NCI-H2171 treated with DMSO at 0.1 percent for 48 hours (cell line): ENCODE measurements at regions not wholly inside any gene's neighbourhood (a gene's known extent, or its start where the extent isn't known, plus 50 kb on each side); places are given as distances from the start of the nearest gene placed in this dataset.
"Not testable (repeated sequence)": the region's sequence is repeated elsewhere in the genome, so short reads cannot be mapped to it uniquely, and the experiment has no call there.

ENCODE experiments used
- DNase-seq: peaks from one replicate; lab custom pipeline; 2025; lab: John Stamatoyannopoulos, UW

DNA sequence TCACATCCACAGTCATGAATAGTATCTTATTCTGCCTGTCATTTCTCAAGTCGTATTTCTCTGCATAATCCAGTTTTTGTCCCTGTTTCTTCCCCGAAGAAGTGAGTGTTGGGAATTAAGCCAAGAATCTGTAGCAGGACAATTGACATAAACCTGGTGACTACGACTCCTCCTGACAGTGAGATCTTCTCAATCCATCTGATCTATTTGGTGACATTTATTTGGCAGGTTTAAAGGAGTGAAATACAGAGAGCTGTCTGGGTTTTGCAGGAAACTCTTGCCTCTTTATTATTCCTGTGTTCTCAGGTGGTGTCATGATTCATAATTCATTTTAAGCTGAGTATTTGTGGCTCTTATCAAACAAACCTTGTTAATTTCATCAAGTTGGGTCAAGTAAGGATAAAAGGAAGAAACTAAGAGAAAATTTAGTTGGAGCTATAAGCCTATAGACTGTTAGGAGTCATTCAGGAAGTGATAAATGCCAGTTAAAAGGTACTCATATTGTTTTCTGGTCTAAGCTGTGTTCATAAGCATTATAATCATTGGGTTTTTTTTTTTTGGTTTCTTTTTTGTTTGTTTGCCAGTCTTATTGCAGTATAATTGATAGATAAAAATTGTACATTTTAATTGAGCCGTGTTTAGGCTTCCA, 95.9 kb upstream of the PCSK1 start:
- no peak for DNase-seq

DNA sequence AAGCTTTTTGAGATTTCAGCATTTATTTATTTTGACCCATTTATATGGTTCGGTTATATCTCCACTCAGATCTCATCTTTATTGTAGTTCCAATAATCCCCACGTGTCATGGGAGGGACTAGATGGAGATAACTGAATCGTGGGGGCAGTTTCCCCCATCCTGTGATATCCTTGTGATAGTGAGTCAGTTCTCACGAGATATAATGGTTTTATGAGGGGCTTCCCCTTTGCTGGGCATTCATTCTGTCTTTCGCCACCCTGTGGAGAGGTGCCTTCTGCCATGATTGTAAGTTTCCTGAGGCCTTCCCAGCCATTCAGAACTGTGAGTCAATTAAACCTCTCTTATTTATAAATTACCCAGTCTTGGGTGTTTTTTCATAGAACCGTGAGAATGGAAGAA, 96.5 kb upstream of the PCSK1 start:
- DNase-seq, result no peak

DNA sequence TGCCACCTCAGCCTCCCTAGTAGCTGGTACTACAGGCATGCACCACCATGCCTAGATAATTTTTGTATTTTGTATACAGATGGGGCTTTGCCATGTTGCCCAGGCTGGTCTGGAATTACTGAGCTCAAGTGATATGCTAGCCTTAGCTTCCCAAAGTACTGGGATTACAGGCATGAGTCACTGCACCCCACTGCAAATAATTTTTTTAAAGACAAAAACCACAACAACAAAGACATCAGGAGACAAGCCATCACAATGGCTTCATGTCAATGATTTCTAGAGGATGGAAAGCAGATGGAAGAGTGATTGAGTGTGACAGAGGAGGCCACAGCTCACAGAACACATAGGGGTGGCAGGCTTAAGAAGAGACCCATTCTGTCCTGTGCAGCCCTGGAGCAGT, 97.9 kb upstream of the PCSK1 start:
- DNase-seq, result no peak

DNA sequence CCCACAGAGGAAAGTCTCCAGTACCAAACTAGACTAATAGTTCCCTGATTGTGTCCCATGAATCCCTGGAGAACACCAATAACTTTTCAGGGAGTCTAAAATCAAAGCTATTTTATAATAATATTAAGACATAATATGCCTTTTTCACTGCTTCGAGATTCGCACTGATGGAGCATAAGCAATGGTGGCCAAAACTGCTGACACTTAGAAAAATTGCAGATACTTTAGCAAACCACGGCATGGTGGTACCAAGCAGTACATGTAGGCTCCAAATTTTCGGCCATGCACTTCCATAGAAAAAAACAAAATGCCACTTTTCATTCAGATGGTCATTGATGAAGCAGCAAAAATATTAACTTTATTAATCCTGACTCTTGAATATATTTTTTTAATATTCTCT, 100.3 kb upstream of the PCSK1 start:
- no peak for DNase-seq

DNA sequence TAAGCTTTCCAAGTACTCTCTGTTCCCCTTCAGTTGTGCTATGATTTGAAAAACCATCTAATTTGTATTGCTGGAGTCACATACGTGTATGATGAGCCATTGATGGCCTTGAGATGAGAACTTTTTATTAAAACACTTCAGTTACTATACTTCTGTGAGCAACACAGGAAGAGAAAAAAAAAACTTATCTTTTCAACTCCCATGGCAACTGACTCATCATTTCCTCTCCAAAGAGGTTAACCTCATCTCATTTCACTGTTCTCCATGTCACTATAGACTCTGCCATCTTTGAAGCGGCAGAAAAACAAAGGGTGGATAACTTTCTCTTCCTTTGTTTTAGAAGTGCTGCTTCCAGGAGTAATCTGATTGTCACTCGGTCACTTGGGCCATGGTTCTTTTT, 104.3 kb upstream of the PCSK1 start:
- no peak for DNase-seq

DNA sequence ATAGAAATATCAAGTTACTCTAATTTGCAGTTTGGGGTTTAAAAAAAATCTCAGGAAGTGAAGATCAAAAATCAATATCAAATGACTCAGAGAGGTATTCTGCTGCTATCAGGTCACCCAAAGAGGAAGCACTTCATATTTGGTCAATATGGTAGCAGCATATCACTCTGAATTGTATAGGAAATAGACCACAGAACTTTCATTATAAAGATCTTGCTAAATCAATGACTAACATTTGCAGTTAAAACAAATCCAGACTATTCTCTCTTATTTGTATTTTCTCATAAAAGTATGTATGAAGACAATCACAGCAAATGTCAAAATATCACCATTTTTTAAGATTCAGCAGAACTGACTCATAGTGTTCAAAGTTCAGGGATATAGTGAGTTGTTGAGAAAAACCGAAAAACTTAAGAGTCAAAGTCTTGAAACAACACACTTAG, 105.8 kb upstream of the PCSK1 start:
- DNase-seq, result peak; percentile 12

DNA sequence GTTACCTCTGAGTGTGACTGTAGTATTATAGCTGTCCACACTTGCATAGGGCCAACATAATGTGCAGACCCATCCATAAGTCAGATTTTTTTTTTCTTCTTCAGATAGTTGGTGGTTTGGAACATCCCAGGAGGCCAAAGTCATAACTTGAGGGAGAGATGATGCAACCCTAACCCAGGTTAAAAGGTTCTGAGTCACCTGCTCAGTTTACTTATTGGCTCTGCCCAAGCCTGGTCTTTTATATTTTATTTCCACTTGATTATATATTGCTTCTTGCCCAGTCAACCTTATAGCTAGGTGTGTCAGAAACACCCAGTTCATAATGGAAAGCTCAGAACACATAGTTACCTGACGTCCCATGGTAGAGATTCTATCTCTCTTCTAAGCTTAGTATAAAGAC, 113.1 kb upstream of the PCSK1 start:
- no peak for DNase-seq

DNA sequence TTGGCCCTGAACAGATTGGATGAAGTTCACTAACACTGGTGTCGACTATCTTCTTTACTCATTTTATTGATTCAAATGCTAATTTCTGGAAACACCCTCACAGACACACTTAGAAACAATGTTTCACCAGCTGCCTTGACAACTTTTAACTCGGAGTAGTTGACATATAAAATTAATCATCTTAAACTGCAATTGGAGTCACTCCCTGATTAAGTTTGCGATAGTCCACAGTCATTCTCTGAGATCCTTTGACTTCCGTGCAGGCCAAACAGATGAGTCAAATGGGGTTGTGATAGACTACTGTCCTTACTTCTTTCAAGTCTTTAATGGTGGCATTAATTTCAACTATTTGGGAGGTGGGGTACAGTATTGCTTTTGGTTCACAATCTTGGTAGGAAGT, 114.4 kb upstream of the PCSK1 start:
- no peak for DNase-seq

DNA sequence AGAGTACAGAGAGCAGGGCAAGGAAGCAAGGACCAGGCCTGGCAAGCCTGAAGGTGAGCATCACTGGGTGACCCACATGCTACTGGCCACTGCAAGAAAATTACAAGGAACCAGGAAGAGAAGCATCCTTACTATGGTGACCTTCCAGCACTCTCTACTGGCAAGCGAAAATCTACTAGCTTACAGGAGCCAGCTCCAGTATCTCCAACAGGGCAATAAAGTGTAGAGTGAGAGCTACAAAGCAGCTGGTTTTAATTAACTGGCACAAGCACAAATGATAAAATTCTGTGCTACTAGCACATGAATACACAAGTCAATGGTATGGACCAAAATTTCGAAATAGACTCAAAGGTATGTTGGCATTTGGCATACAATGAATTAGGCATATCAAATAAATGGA, 113.3 kb upstream of the CAST start:
- DNase-seq, result no peak

DNA sequence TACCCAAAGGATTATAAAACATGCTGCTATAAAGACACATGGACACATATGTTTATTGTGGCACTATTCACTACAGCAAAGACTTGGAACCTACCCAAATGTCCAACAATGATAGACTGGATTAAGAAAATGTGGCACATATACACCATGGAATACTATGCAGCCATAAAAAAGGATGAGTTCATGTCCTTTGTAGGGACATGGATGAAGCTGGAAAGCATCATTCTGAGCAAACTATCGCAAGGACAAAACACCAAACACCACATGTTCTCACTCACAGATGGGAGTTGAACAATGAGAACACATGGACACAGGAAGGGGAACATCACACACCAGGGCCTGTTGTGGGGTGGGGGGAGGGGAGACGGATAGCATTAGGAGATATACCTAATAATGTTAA, 101.3 kb upstream of the CAST start:
- not testable (repeated sequence) for DNase-seq

DNA sequence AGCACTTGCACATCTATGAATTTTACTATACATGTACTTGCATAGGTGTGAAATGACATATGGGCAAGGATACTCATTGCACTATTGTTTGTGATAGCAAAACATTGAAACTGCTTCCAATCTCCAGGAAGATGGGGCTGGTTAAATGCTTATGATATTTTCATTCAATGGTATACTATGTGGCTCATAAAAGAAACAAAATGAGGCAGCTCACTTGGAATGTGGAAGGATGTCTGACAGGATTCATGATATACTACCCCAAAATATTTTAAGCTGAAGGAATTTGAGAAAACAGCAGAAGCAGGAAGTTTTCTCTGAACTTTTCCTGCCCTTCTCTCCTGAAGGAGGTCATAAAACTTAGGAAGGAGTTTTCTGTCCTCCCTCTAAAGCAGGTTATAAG, 99.6 kb upstream of the CAST start:
- DNase-seq, result no peak

DNA sequence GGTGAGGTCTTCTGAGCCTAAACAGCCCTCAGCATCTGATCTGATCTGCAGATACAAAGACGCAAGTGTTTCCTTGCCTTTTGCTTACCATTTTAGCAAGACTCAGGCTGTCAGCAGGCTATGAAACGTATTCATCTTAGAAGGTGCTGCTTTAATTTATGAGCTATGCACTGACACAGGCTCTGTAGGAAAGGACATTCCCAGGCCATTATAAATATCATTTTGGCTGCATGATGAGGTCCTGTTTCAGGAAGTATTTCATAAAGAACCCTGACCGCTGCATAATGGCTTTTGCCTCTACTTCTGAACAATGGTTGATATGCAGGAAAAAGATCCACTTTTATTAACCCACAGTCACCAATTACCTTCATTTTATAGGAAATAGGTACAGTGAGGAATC, 98.4 kb upstream of the CAST start:
- DNase-seq, result no peak

DNA sequence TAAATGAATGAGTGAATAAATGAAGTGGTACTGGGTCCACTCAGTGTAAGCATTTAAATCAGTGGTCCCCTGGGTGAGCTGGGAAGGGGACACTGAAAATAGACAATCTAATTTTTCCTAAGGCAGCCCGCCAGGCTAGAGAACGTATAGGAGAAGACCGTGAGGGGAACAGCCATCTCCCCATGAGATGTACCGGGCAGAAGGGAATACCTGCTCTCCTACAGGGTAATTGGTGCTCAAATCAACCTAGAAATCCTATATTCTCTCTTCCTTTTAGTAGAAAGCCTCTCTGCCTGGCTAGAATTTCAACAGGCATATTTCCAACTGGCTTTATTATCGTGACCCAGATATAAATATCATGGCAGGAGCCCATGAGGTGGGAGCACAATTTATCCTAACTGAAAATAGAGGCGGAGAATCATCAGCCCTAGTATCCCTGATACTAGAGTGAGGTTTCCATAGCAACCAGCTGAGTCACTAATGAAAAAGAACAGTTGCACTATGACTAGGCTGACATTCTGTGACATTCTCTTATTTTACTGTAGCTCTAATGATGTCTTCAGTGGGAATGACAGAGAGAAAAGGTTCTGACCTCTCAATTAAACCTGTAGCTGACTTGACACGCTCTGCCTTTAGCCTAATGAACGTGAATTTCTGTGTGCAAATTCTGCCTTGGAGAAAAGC, 96.5 kb upstream of the CAST start:
- DNase-seq, result peak; percentile 35

DNA sequence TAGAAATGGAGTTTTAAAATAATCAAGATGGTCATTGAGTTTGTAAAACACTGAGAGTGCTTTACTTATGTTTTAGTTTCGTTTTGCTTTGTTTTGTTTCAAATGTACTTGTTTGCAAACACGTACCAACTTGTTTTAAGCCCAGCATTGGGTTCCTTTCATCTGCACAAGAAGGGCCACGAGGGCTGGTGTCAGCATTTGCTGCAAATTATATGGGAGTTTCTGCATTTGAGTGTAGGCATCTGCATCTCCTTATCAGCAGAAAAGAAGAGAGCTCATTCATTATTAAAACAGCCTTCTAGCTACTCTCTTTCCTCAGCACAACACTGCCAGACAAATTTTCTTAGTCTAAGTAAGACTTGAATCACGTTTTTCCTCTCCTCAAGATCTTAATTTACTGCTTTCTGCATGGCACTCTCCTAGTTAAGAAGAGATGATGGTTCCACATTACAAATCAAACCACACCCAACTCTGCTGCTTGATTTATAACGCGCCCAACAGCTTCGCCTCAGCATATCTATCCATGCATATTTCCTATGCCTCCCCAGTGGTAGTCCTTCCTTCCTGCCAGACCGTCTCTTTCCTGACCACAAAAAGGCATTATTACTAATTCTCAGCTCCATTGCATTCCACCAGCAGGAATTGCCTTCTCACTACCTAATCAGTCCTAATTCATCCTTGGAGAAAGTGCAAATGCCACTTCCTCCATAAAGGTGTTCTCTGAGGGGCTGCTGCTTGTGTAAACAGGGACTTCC, 95.2 kb upstream of the CAST start:
- no peak for DNase-seq

DNA sequence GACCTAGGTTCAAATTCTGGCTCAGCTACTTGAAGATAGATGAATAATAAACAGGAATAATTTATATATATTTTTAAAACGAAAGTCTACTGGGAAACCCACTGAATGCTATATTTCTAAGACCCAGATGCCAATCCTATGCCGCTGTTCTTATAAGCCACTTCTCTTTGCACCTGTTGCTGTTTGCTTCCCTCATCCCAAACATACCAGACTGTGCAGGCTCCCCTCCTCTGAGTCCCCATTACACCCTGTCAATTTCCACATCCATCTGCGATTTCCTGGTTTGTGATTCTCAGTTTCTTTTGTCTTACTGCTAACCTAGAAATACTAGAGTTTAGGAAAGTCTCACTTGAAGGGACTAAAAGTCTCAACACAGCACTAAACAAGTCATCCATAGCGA, 92.8 kb upstream of the CAST start:
- DNase-seq, result no peak

DNA sequence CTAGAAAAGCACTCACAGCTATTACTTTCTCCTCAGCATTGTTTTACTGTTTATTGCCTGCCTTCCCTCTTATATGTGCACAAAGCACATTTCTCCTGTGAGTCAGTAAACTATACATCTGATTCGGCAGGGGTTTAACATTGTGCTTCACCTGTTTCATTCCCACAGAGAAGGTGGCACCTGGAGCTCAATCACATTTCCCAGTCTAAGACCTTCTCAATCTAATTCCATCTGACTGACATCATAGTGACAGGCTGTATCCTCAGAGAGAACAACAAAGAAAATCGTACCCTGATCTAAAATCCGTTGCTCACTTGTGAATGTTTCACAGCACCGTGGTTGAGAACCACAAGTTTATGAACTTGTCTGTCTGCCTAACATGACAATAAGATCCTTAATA, 92.4 kb upstream of the CAST start:
- no peak for DNase-seq

DNA sequence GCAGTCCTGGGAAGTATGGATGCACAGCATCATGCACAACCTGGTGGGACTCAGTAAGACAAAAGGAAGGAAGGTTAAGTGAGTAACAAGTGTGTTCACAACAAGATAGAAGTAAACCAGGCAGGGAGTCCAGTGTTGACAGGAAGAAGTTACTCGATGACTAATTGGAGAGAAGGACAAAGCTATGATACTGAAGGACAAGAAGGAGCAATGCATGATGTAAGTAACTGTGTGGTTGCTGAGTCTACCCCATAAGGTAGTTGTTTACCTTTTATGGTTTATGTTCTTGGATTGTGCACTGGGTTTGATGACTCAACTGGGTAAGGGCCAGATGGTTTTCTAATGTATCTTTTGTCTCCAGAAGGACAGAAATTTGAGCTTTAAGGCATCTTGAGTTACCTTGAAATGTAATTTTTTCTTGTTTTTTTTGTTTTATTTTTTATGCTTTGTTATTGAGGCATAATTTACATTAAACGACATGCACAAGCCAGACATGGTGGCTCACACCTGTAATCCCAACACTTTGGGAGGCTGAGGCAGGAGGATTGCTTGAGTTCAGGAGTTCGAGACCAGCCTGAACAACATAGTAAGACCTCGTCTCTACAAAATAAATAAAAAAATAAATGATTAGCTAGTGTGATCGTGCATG, 89.2 kb upstream of the CAST start:
- peak; percentile 77 for DNase-seq

DNA sequence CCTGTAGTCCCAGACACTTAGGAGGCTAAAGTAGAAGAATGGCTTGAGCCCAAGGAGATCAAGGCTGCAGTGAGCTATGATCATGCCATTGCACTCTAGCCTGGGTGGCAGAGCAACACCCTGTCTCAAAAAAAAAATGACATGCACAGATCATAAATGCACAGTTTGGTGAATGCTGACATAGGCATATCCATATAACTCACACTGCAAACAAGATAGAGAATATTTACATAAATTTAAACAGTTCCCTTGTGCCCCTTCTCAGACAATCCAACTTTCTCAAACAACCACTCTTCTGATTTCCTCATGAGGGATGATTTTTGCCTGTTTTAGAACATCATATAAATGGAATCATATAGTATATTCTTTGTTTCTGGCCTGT, 88.7 kb upstream of the CAST start:
- DNase-seq, result no peak

DNA sequence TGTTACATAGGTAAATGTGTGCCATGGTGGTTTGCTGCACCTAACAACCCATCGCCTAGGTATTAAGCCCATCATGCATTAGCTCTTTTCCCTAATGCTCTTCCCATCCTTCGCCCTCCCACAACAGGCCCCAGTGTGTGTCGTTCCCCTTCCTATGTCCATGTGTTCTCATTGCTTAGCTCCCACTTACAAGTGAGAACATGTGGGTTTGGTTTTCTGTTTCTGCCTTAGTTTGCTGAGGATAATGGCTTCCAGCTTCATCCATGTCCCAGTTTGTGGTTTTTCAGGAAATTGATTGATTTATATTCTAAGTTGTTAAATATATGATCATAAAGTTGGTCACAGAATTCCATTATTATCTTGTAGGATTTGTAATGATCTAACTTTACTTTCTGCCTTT, 85.3 kb upstream of the CAST start:
- DNase-seq, result no peak

DNA sequence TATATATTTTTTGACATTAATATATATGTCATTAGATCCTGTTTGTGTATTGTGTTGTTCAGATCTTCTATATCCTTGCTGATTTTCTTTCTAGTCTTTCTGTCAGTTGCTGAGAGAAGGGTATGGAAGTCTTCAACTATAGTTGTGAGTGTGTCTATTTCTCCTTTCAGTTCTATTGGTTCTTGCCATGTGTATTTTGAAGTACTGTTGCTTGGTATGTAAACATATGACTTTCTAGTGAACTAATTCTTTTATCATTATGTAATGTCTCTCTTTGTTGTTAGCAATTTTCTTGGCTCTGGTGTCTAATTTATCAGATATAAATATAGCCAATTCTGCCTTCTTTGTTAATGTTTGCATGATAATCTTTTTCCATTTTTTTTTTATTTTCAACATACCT, 84.3 kb upstream of the CAST start:
- no peak for DNase-seq

DNA sequence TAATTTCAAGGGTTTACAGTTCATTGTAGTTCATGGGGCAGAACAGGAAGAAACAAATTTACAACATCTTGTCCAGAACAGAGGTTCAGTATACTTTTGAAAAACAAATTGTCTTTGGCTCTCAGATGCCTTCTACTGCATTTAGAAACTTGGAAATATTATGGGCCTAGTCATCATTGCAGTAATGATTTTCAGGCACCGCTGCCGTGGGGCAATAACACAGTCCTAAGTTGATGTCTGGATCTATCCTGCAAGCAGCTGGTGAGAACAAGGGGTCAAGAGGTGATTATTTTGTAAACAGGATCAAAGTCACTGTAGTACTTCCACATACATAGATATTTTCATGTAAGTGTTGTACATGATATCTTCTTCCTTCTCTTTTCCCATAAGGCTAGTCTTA, 82.5 kb upstream of the CAST start:
- no peak for DNase-seq

DNA sequence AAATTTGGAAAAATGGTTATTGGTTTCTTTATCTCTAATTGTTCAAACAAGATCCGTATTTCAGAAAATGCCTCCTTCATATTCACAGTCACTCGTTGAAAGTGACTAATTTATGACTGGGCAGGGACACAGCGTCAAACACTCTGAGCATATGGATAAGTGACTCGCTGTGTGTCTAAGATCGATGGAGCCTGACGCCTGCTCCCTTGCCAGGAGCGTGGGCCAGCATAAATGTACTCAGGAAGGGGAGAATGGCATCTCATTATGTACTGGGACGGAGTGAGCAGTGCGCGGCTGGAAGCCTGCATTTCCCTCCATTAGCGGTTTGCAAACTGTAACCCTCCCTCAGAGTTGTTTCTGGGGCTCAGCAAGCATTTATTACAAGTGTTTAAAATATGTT, 79.8 kb upstream of the CAST start:
- peak; percentile 71 for DNase-seq

DNA sequence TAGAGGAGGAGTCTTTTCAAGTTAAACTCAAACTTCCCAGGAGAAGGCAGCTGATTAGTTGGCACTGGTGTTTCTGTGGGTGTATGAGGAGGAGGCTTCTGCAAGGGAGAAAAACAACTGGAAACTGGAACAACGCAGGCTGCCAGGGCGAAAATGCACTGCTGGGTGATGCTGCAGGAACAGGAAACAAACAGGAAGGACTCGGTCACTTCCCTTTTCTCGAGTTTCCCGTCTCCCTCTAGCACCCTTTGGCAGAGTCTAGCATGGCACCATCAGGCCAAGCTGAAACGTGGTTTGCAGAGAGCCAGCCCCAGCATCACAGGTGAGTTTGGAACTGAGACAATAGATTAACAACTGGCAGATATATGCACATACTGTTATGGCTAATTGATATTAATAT, 77.5 kb upstream of the CAST start:
- DNase-seq, result no peak
